GM20000 (cell line): ENCODE measurements at regions not wholly inside any gene's neighbourhood (a gene's known extent, or its start where the extent isn't known, plus 50 kb on each side); places are given as distances from the start of the nearest gene placed in this dataset.
A peak's percentile ranks its signal among the peaks of the same experiment; 100 is the strongest.

ENCODE experiments used
- DNase-seq: peaks from one replicate; pipeline ENCODE4 v3.0.0; 2012; ENCODE audit warnings: low spot score
- TF ChIP-seq, protein P1 (sequence below): IDR thresholded peaks from 2 replicates; pipeline ENCODE4 v1.5.1; 2012; ENCODE audit warnings: mild to moderate bottlenecking, control low read depth; ENCODE audit errors: extremely low read depth, missing control alignments

DNA sequence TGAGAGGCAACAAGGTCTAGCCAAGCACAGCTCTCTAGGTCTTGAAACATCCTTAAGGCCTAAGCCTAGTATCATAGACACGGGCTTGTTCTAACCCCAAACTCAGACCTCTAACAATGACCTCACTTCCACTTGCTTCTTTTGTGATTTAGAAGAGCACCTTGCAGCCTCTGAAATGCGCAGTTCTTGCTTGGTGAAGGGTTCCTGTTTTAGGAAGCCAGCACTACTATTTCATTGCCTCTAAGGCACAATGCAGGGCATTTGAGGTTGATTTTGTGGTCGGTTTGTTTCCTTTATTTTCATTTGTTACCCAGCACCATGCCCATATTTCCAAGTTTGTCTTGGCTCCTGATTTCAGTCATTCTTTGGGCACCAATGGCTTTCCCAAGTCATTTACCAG, 117.0 kb upstream of the CYP1B1 start:
- no peak for DNase-seq

DNA sequence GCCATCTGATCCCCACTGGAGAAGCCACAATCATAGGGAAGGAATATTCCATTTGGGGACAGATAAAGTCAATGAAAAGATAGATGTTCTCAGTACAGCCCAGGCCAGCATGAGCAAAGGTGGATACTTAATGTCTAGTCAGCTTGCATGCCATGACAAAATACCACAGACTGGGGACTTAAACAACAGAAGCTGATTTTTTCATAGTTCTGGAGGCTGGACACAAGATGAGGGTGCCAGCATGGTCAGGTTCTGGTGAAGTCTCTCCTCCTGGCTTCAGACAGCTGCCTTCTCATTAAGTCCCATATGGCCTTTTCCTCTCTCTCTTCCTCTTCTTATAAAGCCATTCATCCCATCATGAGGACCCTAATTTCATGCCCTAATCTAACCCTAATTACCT, 116.1 kb upstream of the CYP1B1 start:
- no peak for DNase-seq
- TF ChIP-seq, protein P1, sequence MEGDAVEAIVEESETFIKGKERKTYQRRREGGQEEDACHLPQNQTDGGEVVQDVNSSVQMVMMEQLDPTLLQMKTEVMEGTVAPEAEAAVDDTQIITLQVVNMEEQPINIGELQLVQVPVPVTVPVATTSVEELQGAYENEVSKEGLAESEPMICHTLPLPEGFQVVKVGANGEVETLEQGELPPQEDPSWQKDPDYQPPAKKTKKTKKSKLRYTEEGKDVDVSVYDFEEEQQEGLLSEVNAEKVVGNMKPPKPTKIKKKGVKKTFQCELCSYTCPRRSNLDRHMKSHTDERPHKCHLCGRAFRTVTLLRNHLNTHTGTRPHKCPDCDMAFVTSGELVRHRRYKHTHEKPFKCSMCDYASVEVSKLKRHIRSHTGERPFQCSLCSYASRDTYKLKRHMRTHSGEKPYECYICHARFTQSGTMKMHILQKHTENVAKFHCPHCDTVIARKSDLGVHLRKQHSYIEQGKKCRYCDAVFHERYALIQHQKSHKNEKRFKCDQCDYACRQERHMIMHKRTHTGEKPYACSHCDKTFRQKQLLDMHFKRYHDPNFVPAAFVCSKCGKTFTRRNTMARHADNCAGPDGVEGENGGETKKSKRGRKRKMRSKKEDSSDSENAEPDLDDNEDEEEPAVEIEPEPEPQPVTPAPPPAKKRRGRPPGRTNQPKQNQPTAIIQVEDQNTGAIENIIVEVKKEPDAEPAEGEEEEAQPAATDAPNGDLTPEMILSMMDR: no peak

More for the DNA sequence above, 117.0 kb upstream of the CYP1B1 start:
- TF ChIP-seq, protein P1: no peak

GRCh38 chr2:38191516-38191915, 115.6 kb upstream of the CYP1B1 start:
- DNase-seq: no peak
- TF ChIP-seq, protein P1: no peak

- TF ChIP-seq, protein P1: no peak
- no peak for DNase-seq
Measured at GRCh38 chr2:38190542-38191218, 114.7 kb upstream of the CYP1B1 start.

- DNase-seq: no peak
- TF ChIP-seq, protein P1: no peak
Measured at GRCh38 chr2:38187541-38188011, 111.6 kb upstream of the CYP1B1 start.

DNA sequence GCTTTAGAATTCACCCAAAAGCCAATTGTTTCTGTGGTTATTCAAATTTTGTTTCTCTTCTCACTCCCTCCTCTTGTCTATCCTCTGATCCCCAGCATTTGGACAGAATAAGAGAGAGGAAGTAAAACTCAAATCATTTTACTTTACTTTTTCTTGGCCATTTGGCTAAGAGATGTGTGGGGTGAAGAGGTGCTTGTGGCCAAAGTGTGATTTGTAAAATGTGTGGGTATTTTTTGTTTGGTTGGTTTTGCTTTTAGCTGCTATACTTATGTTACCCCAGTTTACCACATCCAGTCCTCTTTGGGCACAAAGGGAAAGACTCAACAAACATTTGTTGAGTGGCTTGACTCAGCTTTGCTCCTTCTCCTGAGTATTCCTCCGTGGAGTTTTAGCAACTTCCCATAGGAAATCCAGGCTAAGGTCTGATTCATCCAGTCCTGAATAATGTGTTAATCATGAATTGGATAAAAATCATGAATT, 109.1 kb upstream of the CYP1B1 start:
- TF ChIP-seq, protein P1: no peak
- DNase-seq: peak; percentile 62

- DNase-seq: no peak
- TF ChIP-seq, protein P1: no peak
Measured at GRCh38 chr2:38182492-38183003, 106.6 kb upstream of the CYP1B1 start.
